ENCODE measurements at regions not wholly inside any gene's neighbourhood (a gene's known extent, or its start where the extent isn't known, plus 50 kb on each side); places are given as distances from the start of the nearest gene placed in this dataset.

DNA sequence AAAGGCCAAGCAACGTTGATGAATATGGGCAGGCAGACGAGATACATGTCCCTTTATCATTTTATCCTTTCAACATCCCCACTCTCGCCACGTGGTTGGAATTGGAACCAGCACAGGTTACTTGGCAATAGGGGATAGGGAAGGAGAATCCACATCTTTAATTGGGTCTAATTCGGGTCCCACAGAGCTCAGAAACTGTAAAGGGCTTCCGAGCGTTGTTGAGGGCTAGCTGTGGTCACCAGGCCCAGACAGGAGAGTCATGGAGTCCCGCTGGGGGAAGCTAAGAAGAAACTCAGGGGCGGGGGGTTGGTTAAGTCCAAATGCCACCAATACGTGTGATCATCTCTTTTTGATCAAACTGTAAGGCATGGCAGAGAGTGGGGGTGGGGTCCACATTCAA lies 271.3 kb upstream of the ZFHX3 start:
- TF ChIP-seq EP300 (IDR thresholded peaks at IDR 0.05) (no peak), CTCF (IDR thresholded peaks at IDR 0.05) (no peak), POLR2A (IDR thresholded peaks at IDR 0.05; ENCODE audit: low read depth) (no peak), POLR2AphosphoS5 (IDR thresholded peaks at IDR 0.05) (no peak)
